IMR-90 (cell line): ENCODE measurements at regions not wholly inside any gene's neighbourhood (a gene's known extent, or its start where the extent isn't known, plus 50 kb on each side); places are given as distances from the start of the nearest gene placed in this dataset.
A peak's percentile ranks its signal among the peaks of the same experiment; 100 is the strongest.

Experiments used
- ATAC-seq: fragments of 200-7000 bp; cut with Tn5 transposase; 2 replicates; pipeline ENCODE4 v1.9.1; 2020; ENCODE audit warnings: low read depth, mild to moderate bottlenecking, moderate library complexity
- BruUV-seq: library from RNA; stranded (reverse); fragments of 400-500 nt; replicated peaks from 2 replicates; lab custom pipeline; 2021; lab: Mats Ljungman, UMichigan
- CTCF ChIA-PET: fragments of 300-600 bp; formaldehyde crosslinking; extraction: SDS; loops from one replicate; lab custom pipeline; 2021; ENCODE audit warnings: antibody characterized with exemption; lab: Yijun Ruan, JAX
- POLR2A ChIA-PET: fragments of 300-600 bp; sonication (Branson Sonifier 250); formaldehyde crosslinking; loops from one replicate; lab custom pipeline; 2022; ENCODE audit warnings: antibody characterized with exemption; ENCODE audit not compliant: unreplicated experiment; lab: Charles Lee
- DNase-seq: peaks from one replicate; pipeline ENCODE4 v3.0.0; 2013
- H2AFZ ChIP-seq: replicated peaks from 2 replicates; pipeline ENCODE3; 2013; ENCODE audit warnings: low read length, mild to moderate bottlenecking; ENCODE audit not compliant: poor library complexity
- H2AK5ac ChIP-seq: 2 replicates; pipeline ENCODE4 v1.6.1; 2013; ENCODE audit warnings: low read depth, low read length, inconsistent platforms
- H2AK9ac ChIP-seq: replicated peaks from 2 replicates; pipeline ENCODE3; 2013; ENCODE audit warnings: mild to moderate bottlenecking, low read depth, low read length, moderate library complexity; ENCODE audit not compliant: poor library complexity
- H2BK120ac ChIP-seq: 2 replicates; pipeline ENCODE4 v1.6.1; 2013; ENCODE audit warnings: low read depth, low read length, inconsistent platforms
- H2BK15ac ChIP-seq: 3 replicates; pipeline ENCODE4 v1.6.1; 2013; ENCODE audit warnings: low read depth, low read length, inconsistent platforms
- H2BK20ac ChIP-seq: 2 replicates; pipeline ENCODE4 v1.6.1; 2013; ENCODE audit warnings: low read depth, mild to moderate bottlenecking, inconsistent platforms, low read length, moderate library complexity
- H2BK5ac ChIP-seq: 2 replicates; pipeline ENCODE4 v1.6.1; 2013; ENCODE audit warnings: mild to moderate bottlenecking, low read depth, low read length, inconsistent platforms; ENCODE audit not compliant: poor library complexity, severe bottlenecking
- H3K14ac ChIP-seq: replicated peaks from 2 replicates; pipeline ENCODE4 v1.6.1; 2013; ENCODE audit warnings: low read depth, low read length, inconsistent platforms
- H3K18ac ChIP-seq: 2 replicates; pipeline ENCODE4 v1.6.1; 2013; ENCODE audit warnings: low read depth, low read length, control low read depth
- H3K23ac ChIP-seq: 2 replicates; pipeline ENCODE4 v1.6.1; 2013; ENCODE audit warnings: low read depth, low read length, inconsistent platforms
- H3K27ac ChIP-seq: 2 replicates; pipeline ENCODE4 v1.5.1; 2013; ENCODE audit warnings: mild to moderate bottlenecking, control low read depth, low read length; ENCODE audit not compliant: insufficient read depth
- H3K27me3 ChIP-seq: 2 replicates; pipeline ENCODE4 v1.6.1; 2013; ENCODE audit warnings: low read length; ENCODE audit not compliant: control insufficient read depth, insufficient read depth
- H3K36me3 ChIP-seq: 2 replicates; pipeline ENCODE4 v1.6.1; 2013; ENCODE audit warnings: low read length, mixed read lengths; ENCODE audit not compliant: control insufficient read depth, insufficient read depth
- H3K4ac ChIP-seq: 2 replicates; pipeline ENCODE4 v1.6.1; 2013; ENCODE audit warnings: low read depth, low read length, inconsistent platforms
- H3K4me1 ChIP-seq: 2 replicates; pipeline ENCODE4 v1.6.1; 2013; ENCODE audit warnings: low read length, mixed read lengths; ENCODE audit not compliant: control insufficient read depth, insufficient read depth
- H3K4me2 ChIP-seq: 2 replicates; pipeline ENCODE4 v1.6.1; 2013; ENCODE audit warnings: low read depth, mild to moderate bottlenecking, control low read depth, low read length, moderate library complexity
- H3K4me3 ChIP-seq: 2 replicates; pipeline ENCODE4 v1.5.1; 2013; ENCODE audit warnings: low read depth, mild to moderate bottlenecking, control low read depth, low read length, moderate library complexity; ENCODE audit not compliant: insufficient read depth
- H3K56ac ChIP-seq: 2 replicates; pipeline ENCODE4 v1.6.1; 2013; ENCODE audit warnings: low read length, inconsistent platforms; ENCODE audit not compliant: insufficient read depth; ENCODE audit errors: extremely low read depth
- H3K79me1 ChIP-seq, 2 experiments: 2 replicates each; pipeline ENCODE4 v1.6.1; 2013; ENCODE audit warnings: low read length in 2 of 2, inconsistent platforms in 1 of 2, low read depth in 1 of 2
- H3K9ac ChIP-seq: 2 replicates; pipeline ENCODE4 v1.6.1; 2013; ENCODE audit warnings: low read depth, low read length, control low read depth
- H3K9me1 ChIP-seq: 2 replicates; pipeline ENCODE4 v1.6.1; 2013; ENCODE audit warnings: low read length, inconsistent platforms; ENCODE audit not compliant: insufficient read depth
- H3K9me3 ChIP-seq: 2 replicates; pipeline ENCODE4 v1.6.1; 2013; ENCODE audit warnings: low read length; ENCODE audit not compliant: control insufficient read depth, insufficient read depth
- H4K20me1 ChIP-seq: 2 replicates; pipeline ENCODE4 v1.6.1; 2013; ENCODE audit warnings: low read length, inconsistent platforms; ENCODE audit not compliant: insufficient read depth
- H4K5ac ChIP-seq: 2 replicates; pipeline ENCODE4 v1.6.1; 2013; ENCODE audit warnings: mild to moderate bottlenecking, low read depth, low read length, control low read depth
- H4K8ac ChIP-seq, 2 experiments: 2 replicates each; pipeline ENCODE4 v1.6.1; 2013; ENCODE audit warnings: low read depth in 2 of 2, low read length in 2 of 2, control low read depth in 1 of 2, inconsistent platforms in 1 of 2
- H4K91ac ChIP-seq: 2 replicates; pipeline ENCODE4 v1.6.1; 2013; ENCODE audit warnings: low read depth, low read length, inconsistent platforms; ENCODE audit not compliant: insufficient read depth
- CEBPB ChIP-seq: IDR thresholded peaks from 2 replicates; pipeline ENCODE4 v1.6.1; 2012; ENCODE audit warnings: low read depth, low read length, improper control_type of control experiment
- CHD1 ChIP-seq: IDR thresholded peaks from 2 replicates; pipeline ENCODE4 v1.6.1; 2012; ENCODE audit warnings: low read depth, low read length, improper control_type of control experiment
- CTCF ChIP-seq: conservative IDR thresholded peaks from 2 replicates; pipeline ENCODE4 v1.5.1; 2012; ENCODE audit warnings: mild to moderate bottlenecking, low read depth, low read length, improper control_type of control experiment
- MAFK ChIP-seq: IDR thresholded peaks from 2 replicates; pipeline ENCODE4 v1.6.1; 2012; ENCODE audit warnings: low read depth, low read length, improper control_type of control experiment
- MAZ ChIP-seq: IDR thresholded peaks from 2 replicates; pipeline ENCODE4 v1.6.1; 2012; ENCODE audit warnings: low read depth, mild to moderate bottlenecking, low read length, improper control_type of control experiment, moderate library complexity, borderline replicate concordance
- NFE2L2 ChIP-seq: fragments of 150-350 bp; IDR thresholded peaks from 2 replicates; pipeline ENCODE4 v1.6.1; 2016; ENCODE audit warnings: low read depth, mild to moderate bottlenecking, low read length
- POLR2A ChIP-seq: IDR thresholded peaks from 2 replicates; pipeline ENCODE4 v1.6.1; 2012; ENCODE audit warnings: mild to moderate bottlenecking, low read depth, low read length
- RAD21 ChIP-seq: IDR thresholded peaks from 2 replicates; pipeline ENCODE4 v1.6.1; 2012; ENCODE audit warnings: low read length, improper control_type of control experiment
- RCOR1 ChIP-seq: IDR thresholded peaks from 2 replicates; pipeline ENCODE4 v1.6.1; 2012; ENCODE audit warnings: mild to moderate bottlenecking, low read length, improper control_type of control experiment; ENCODE audit not compliant: insufficient replicate concordance
- RFX5 ChIP-seq: IDR thresholded peaks from 2 replicates; pipeline ENCODE4 v1.8.0; 2012; ENCODE audit warnings: low read depth, mild to moderate bottlenecking, low read length, moderate library complexity
- WGBS, 2 experiments: methylation state at CpG; one replicate each; pipeline versions ENCODE4 v1.1.5 to v1.1.7; 2013; ENCODE audit warnings: missing lambda C conversion rate in 2 of 2; ENCODE audit not compliant: insufficient read length in 1 of 2; ENCODE audit errors: extremely low coverage in 2 of 2; 5-methylcytosine and 5-hydroxymethylcytosine counted together
- dilution Hi-C: fragments of 300-500 bp; cut with HindIII; formaldehyde crosslinking; loops from one replicate; pipeline ENCODE4 v1.14.3; 2018; ENCODE audit warnings: low sequenced_read_pairs; ENCODE audit not compliant: unreplicated experiment
- in situ Hi-C: fragments of 300-500 bp; cut with MboI; formaldehyde crosslinking; loops from 3 replicates; pipeline ENCODE4 v1.14.3; 2019; ENCODE audit warnings: low sequenced_read_pairs, inconsistent platforms, mixed read lengths
- intact Hi-C: fragments of 100-400 bp; cut with micrococcal nuclease; formaldehyde crosslinking; loops from 2 replicates; pipeline ENCODE4 v1.10.0; 2022
- TF ChIP-seq, protein P1 (sequence below): fragments of 150-350 bp; IDR thresholded peaks from 2 replicates; pipeline ENCODE4 v1.6.1; 2016; ENCODE audit warnings: low read depth, mild to moderate bottlenecking, low read length, moderate library complexity, borderline replicate concordance
- TF ChIP-seq, protein P2 (sequence below): fragments of 150-350 bp; IDR thresholded peaks from 2 replicates; pipeline ENCODE4 v1.6.1; 2017; ENCODE audit warnings: mild to moderate bottlenecking, antibody characterized with exemption, low read length, low read depth

GRCh38 chr2:131682122-131682944 is 154.6 kb downstream of the CCDC74A start:
- H3K27ac ChIP-seq: peak overlapping the region; percentile 58
- peak overlapping the region; percentile 81 for H3K4ac ChIP-seq
- H3K79me1 ChIP-seq: peaks cover 2 to 22% of the 10 kb centered on the region in 2 experiments
- 0 out of 2 replicates have a peak overlapping the region, but pooled peaks have one; percentile 18 for H2BK20ac ChIP-seq
- no peaks in the 10 kb centered on the region for H4K20me1 ChIP-seq
- ChIA-PET POLR2A (interaction anchor here (0.6 to 0.7 kb wide), 2 partner anchors 9 to 10 kb away, joined by 3 read pairs; no protein-coding TSS in a partner anchor), CTCF (interaction anchor here (1.0 to 1.5 kb wide), 4 partner anchors 9 to 119 kb away, joined by 3 to 5 read pairs (median 4); no protein-coding TSS in a partner anchor)
- H2AK5ac ChIP-seq: peak overlapping the region; percentile 1; the same call in 1 of the 2 replicates
- peak overlapping the region; percentile 78 for H3K14ac ChIP-seq
- H2AK9ac ChIP-seq: peak overlapping the region; percentile 79
- H2BK120ac ChIP-seq: peak overlapping the region; percentile 78
- H3K36me3 ChIP-seq: no peaks in the 10 kb centered on the region
- WGBS, 2 experiments: 1% methylated on average over 19 of the region's 51 CpGs; no CpG with 5 or more reads in 1 of the 2 experiments
- H4K5ac ChIP-seq: peak overlapping the region; percentile 85
- H2AFZ ChIP-seq: peak overlapping the region; percentile 97
- peak; percentile 84 for DNase-seq
- peak overlapping the region; percentile 48 for H3K23ac ChIP-seq
- peak overlapping the region; percentile 76 for H4K91ac ChIP-seq
- in situ Hi-C loops (loop anchor here (25.0 kb wide), 1 partner anchor 105 kb away; no protein-coding TSS in a partner anchor), intact Hi-C loops (loop anchor here (5.0 kb wide), 1 partner anchor 190 kb away; the partner anchor contains the start of gene MZT2A), dilution Hi-C loops (no loop called here)
- H3K4me3 ChIP-seq: peak overlapping the region; percentile 75
- peak overlapping the region; percentile 60 to 89 for H4K8ac ChIP-seq
- peak overlapping the region; percentile 30; the same call in 1 of the 2 replicates for H3K56ac ChIP-seq
- TSS peak; percentile 32 for BruUV-seq
- peak overlapping the region; percentile 43; the same call in 1 of the 3 replicates for H2BK15ac ChIP-seq
- H3K4me1 ChIP-seq: peaks cover 5% of the 10 kb centered on the region; the same call in 1 of the 2 replicates
- peak overlapping the region; percentile 73 for H3K18ac ChIP-seq
- H3K9ac ChIP-seq: peak overlapping the region; percentile 80
- H3K9me3 ChIP-seq: no peaks in the 10 kb centered on the region
- H3K4me2 ChIP-seq: peak overlapping the region; percentile 78
- ATAC-seq: peak; percentile 88
- H3K9me1 ChIP-seq: no peaks in the 10 kb centered on the region; the same call in 1 of the 2 replicates
- no peaks in the 10 kb centered on the region for H3K27me3 ChIP-seq
- peak overlapping the region; percentile 82 for H2BK5ac ChIP-seq
- TF ChIP-seq RCOR1 (no peak), MAZ (0 out of 2 replicates have a peak, but pooled peaks have one; percentile 6), RFX5 (no peak), POLR2A (peak; percentile 82), MAFK (peak; percentile 42; the same call in 1 of the 2 replicates), CHD1 (no peak), CTCF (peak; percentile 23), CEBPB (no peak), RAD21 (peak; percentile 10; the same call in 1 of the 2 replicates), NFE2L2 (no peak)
- TF ChIP-seq, protein P1, sequence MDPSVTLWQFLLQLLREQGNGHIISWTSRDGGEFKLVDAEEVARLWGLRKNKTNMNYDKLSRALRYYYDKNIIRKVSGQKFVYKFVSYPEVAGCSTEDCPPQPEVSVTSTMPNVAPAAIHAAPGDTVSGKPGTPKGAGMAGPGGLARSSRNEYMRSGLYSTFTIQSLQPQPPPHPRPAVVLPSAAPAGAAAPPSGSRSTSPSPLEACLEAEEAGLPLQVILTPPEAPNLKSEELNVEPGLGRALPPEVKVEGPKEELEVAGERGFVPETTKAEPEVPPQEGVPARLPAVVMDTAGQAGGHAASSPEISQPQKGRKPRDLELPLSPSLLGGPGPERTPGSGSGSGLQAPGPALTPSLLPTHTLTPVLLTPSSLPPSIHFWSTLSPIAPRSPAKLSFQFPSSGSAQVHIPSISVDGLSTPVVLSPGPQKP: no peak
- TF ChIP-seq, protein P2, sequence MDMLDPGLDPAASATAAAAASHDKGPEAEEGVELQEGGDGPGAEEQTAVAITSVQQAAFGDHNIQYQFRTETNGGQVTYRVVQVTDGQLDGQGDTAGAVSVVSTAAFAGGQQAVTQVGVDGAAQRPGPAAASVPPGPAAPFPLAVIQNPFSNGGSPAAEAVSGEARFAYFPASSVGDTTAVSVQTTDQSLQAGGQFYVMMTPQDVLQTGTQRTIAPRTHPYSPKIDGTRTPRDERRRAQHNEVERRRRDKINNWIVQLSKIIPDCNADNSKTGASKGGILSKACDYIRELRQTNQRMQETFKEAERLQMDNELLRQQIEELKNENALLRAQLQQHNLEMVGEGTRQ: no peak
